ENCODE measurements at regions not wholly inside any gene's neighbourhood (a gene's known extent, or its start where the extent isn't known, plus 50 kb on each side); places are given as distances from the start of the nearest gene placed in this dataset.

GRCh38 chr5:116377276-116378006 lies 197.2 kb downstream of the SEMA6A start:
- Histone ChIP-seq H4K91ac (replicated peaks; ENCODE audit: insufficient read length, low read length) (no peak overlapping the region), H3K23me2 (ENCODE audit: low read depth, low read length) (no peaks in the 10 kb centered on the region), H2BK120ac (replicated peaks; ENCODE audit: low read depth, low read length) (no peak overlapping the region), H3K36me3 (ENCODE audit: control insufficient read depth in 2 of 4, insufficient read depth in 4 of 4, low read length in 3 of 4) (no peaks in the 10 kb centered on the region), H4K5ac (ENCODE audit: insufficient read length, low read depth, low read length) (no peak overlapping the region), H3K18ac (ENCODE audit: extremely low read depth, low read length) (no peak overlapping the region), H2BK15ac (ENCODE audit: low read length) (no peak overlapping the region), H3K79me1 (ENCODE audit: low read depth, low read length) (no peaks in the 10 kb centered on the region), H3K9ac (replicated peaks in 1 of 4; ENCODE audit: extremely low read depth in 1 of 4, low read depth in 3 of 4, low read length in 3 of 4) (no peak overlapping the region), H3K56ac (replicated peaks; ENCODE audit: insufficient read length, low read depth, low read length) (no peak overlapping the region), H3K27ac (ENCODE audit: low read depth, low read length) (no peak overlapping the region), H2AFZ (ENCODE audit: low read length) (no peak overlapping the region), H3K4me1 (replicated peaks in 1 of 4; ENCODE audit: control insufficient read depth in 3 of 4, insufficient read depth in 4 of 4, low read length in 3 of 4) (peaks cover 0 to 9% (median 3%) of the 10 kb centered on the region in 4 experiments; a peak in 4 of 7 replicates), H3K4me3 (ENCODE audit: extremely low read depth in 1 of 4, insufficient read depth in 2 of 4, low read depth in 3 of 4, low read length in 4 of 4) (no peak overlapping the region), H3K4ac (replicated peaks; ENCODE audit: insufficient read length, low read depth, low read length) (no peak overlapping the region), H3K23ac (ENCODE audit: insufficient read length) (no peak overlapping the region), H3K4me2 (ENCODE audit: insufficient read depth in 1 of 2, low read depth in 2 of 2, low read length in 2 of 2) (peak overlapping the region in 1 of 2 experiments; percentile 15; a peak in 2 of 4 replicates), H3K27me3 (replicated peaks in 1 of 4; ENCODE audit: control insufficient read depth in 3 of 4, extremely low read depth in 1 of 4, insufficient read depth in 3 of 4, low read length in 3 of 4) (no peaks in the 10 kb centered on the region), H4K20me1 (replicated peaks in 1 of 2; ENCODE audit: control insufficient read depth in 1 of 2, insufficient read depth in 2 of 2, low read length in 2 of 2) (no peaks in the 10 kb centered on the region), H2BK5ac (ENCODE audit: low read depth, low read length) (no peak overlapping the region), H3K79me2 (ENCODE audit: control insufficient read depth in 1 of 2, insufficient read depth in 2 of 2, low read length in 2 of 2) (no peaks in the 10 kb centered on the region), H2BK12ac (ENCODE audit: low read depth, low read length) (no peak overlapping the region), H3K9me3 (ENCODE audit: insufficient read depth in 2 of 2, low read depth in 1 of 2, low read length in 1 of 2) (no peaks in the 10 kb centered on the region), H2AK5ac (ENCODE audit: low read depth, low read length) (no peak overlapping the region), H3K14ac (ENCODE audit: insufficient read length) (no peak overlapping the region), H4K8ac (ENCODE audit: extremely low read depth, insufficient read depth, low read length) (no peak overlapping the region), H2BK20ac (ENCODE audit: low read length) (no peak overlapping the region)
- FAIRE-seq (no peak), DNase-seq (ENCODE audit: low read depth in 1 of 2, low spot score in 2 of 2) (no peak)
- CTCF ChIA-PET (ENCODE audit: partially characterized antibody): interaction anchor here (0.9 kb wide), 1 partner anchor 103 kb away, joined by 3 read pairs; no protein-coding TSS in a partner anchor
- POLR2A ChIA-PET (ENCODE audit: partially characterized antibody): no interaction called here
- 86% methylated on average over 18 of the region's 18 CpGs; no CpG with 5 or more reads in 1 of the 2 experiments for WGBS, 2 experiments (ENCODE audit: extremely low coverage in 1 of 2, insufficient coverage in 1 of 2, insufficient read length in 1 of 2, insufficient replicate concordance in 2 of 2, low coverage in 1 of 2, low lambda C conversion rate in 2 of 2, missing lambda C conversion rate in 1 of 2)
- TF ChIP-seq SIRT6 (IDR thresholded peaks at IDR 0.05; ENCODE audit: low read length): no peak
- no peak for TF ChIP-seq PHF8 (conservative IDR thresholded peaks at IDR 0.05; ENCODE audit: low read depth, low read length)
- no peak for TF ChIP-seq SP4 (IDR thresholded peaks at IDR 0.05; ENCODE audit: low read length)
- no peak for TF ChIP-seq JUND (IDR thresholded peaks at IDR 0.05; ENCODE audit: low read length)

All from H1 (cell line).